Muscle layer of colon (tissue), 2 donors: ENCODE measurements at regions not wholly inside any gene's neighbourhood (a gene's known extent, or its start where the extent isn't known, plus 50 kb on each side); places are given as distances from the start of the nearest gene placed in this dataset.

Experiments used
- H3K27ac ChIP-seq: one replicate; pipeline ENCODE4 v1.7.0; 2013; ENCODE audit warnings: low read depth, mild to moderate bottlenecking, low read length, moderate library complexity
- H3K27me3 ChIP-seq, 2 donors: one replicate each; pipeline ENCODE4 v1.7.0; 2013; ENCODE audit warnings: low read length in 2 of 2, mild to moderate bottlenecking in 2 of 2; ENCODE audit not compliant: insufficient read depth in 2 of 2, control insufficient read depth in 1 of 2
- H3K36me3 ChIP-seq: one replicate; pipeline ENCODE4 v1.7.0; 2013; ENCODE audit warnings: mild to moderate bottlenecking, low read length; ENCODE audit not compliant: insufficient read depth
- H3K4me1 ChIP-seq: one replicate; pipeline ENCODE4 v1.7.0; 2013; ENCODE audit warnings: mild to moderate bottlenecking, low read length; ENCODE audit not compliant: insufficient read depth
- H3K4me3 ChIP-seq, 2 donors: one replicate each; pipeline ENCODE4 v1.7.0; 2013; ENCODE audit warnings: low read length in 2 of 2, low read depth in 1 of 2, mild to moderate bottlenecking in 1 of 2, moderate library complexity in 1 of 2
- H3K9ac ChIP-seq: one replicate; pipeline ENCODE4 v1.7.0; 2013; ENCODE audit warnings: low read length
- H3K9me3 ChIP-seq: one replicate; pipeline ENCODE4 v1.7.0; 2013; ENCODE audit warnings: mild to moderate bottlenecking, low read length
- donor health status: abdominal sarcoma.
- donor health status: Adenocarcinoma of cecum.

DNA sequence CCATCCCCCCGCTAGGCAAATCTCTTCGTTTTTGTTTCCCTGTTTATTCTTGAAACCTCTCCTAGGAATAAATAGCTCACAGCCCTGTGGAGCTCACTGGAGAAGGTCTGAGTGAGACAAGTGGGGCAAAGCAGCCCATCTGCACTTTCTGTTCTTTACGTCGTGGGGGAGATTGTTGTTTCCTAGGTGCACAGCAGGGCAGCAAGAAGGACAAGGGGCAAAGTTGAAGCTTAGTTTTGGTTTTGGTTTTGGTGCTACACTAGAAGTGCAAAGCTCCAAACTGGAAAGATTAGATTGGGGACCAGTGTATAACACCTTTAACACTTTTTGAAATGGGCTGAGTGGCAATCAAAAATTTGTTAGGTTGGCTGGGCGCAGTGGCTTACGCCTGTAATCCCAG is 76.6 kb downstream of the GPR88 start:
- H3K9ac ChIP-seq = no peak overlapping the region
- no peaks in the 10 kb centered on the region for H3K4me1 ChIP-seq
- no peaks in the 10 kb centered on the region for H3K9me3 ChIP-seq
- no peaks in the 10 kb centered on the region for H3K36me3 ChIP-seq
- H3K27me3 ChIP-seq = no peaks in the 10 kb centered on the region
- no peak overlapping the region for H3K27ac ChIP-seq
- H3K4me3 ChIP-seq = no peak overlapping the region

GRCh38 chr1:100615686-100616085 is 77.7 kb downstream of the GPR88 start:
- Histone ChIP-seq H3K27me3 (no peaks in the 10 kb centered on the region), H3K4me3 (no peak overlapping the region), H3K27ac (no peak overlapping the region), H3K9ac (no peak overlapping the region), H3K9me3 (no peaks in the 10 kb centered on the region), H3K4me1 (no peaks in the 10 kb centered on the region), H3K36me3 (no peaks in the 10 kb centered on the region)

GRCh38 chr1:100616121-100616621 is 78.2 kb downstream of the GPR88 start:
- H3K4me3 ChIP-seq = no peak overlapping the region
- H3K9ac ChIP-seq = no peak overlapping the region
- H3K4me1 ChIP-seq = no peaks in the 10 kb centered on the region
- no peak overlapping the region for H3K27ac ChIP-seq
- no peaks in the 10 kb centered on the region for H3K9me3 ChIP-seq
- no peaks in the 10 kb centered on the region for H3K36me3 ChIP-seq
- no peaks in the 10 kb centered on the region for H3K27me3 ChIP-seq

DNA sequence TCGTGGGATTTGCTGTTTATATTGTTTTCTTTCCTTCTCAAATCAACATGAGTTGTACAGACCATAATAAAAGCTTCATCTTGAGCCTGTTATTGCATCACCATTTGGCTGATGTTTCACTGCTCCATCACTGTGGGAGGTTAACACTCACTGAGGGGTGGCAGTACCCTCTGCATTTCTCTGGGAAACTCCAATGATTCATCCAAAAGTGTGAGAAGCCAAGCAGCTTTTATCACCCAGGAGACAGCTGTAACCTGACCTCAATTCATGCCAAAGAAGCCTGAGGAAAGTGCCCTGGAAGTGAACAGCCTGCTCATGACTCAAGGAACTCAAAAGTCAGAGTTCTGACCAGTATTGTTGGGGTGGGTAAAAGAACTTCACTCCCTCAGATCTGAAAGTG is 84.1 kb downstream of the GPR88 start:
- Histone ChIP-seq H3K36me3 (no peaks in the 10 kb centered on the region), H3K27me3 (no peaks in the 10 kb centered on the region), H3K9ac (no peak overlapping the region), H3K4me3 (no peak overlapping the region), H3K9me3 (no peaks in the 10 kb centered on the region), H3K27ac (no peak overlapping the region), H3K4me1 (no peaks in the 10 kb centered on the region)

GRCh38 chr1:100622506-100622905 is 84.6 kb downstream of the GPR88 start:
- no peaks in the 10 kb centered on the region for H3K9me3 ChIP-seq

GRCh38 chr1:100622966-100623762 is 85.2 kb downstream of the GPR88 start:
- H3K27ac ChIP-seq = no peak overlapping the region
- no peaks in the 10 kb centered on the region for H3K36me3 ChIP-seq
- H3K9ac ChIP-seq = no peak overlapping the region
- no peaks in the 10 kb centered on the region for H3K27me3 ChIP-seq
- H3K4me3 ChIP-seq = no peak overlapping the region
- no peaks in the 10 kb centered on the region for H3K9me3 ChIP-seq
- peaks cover 3% of the 10 kb centered on the region for H3K4me1 ChIP-seq

More at GRCh38 chr1:100622506-100622905, 84.6 kb downstream of the GPR88 start:
- no peak overlapping the region for H3K9ac ChIP-seq
- no peaks in the 10 kb centered on the region for H3K4me1 ChIP-seq
- no peak overlapping the region for H3K4me3 ChIP-seq
- H3K27ac ChIP-seq = no peak overlapping the region
- H3K27me3 ChIP-seq = no peaks in the 10 kb centered on the region
- no peaks in the 10 kb centered on the region for H3K36me3 ChIP-seq

- Histone ChIP-seq H3K9me3 (no peaks in the 10 kb centered on the region), H3K27ac (no peak overlapping the region), H3K36me3 (no peaks in the 10 kb centered on the region), H3K4me3 (no peak overlapping the region), H3K4me1 (peaks cover 3% of the 10 kb centered on the region), H3K27me3 (no peaks in the 10 kb centered on the region), H3K9ac (no peak overlapping the region)
These were observed 87.1 kb downstream of the GPR88 start for GRCh38 chr1:100624886-100625610.

GRCh38 chr1:100626397-100626796 is 88.5 kb downstream of the GPR88 start:
- Histone ChIP-seq H3K4me1 (peaks cover 3% of the 10 kb centered on the region), H3K4me3 (no peak overlapping the region), H3K27me3 (no peaks in the 10 kb centered on the region), H3K9ac (no peak overlapping the region), H3K9me3 (no peaks in the 10 kb centered on the region), H3K27ac (no peak overlapping the region), H3K36me3 (no peaks in the 10 kb centered on the region)

GRCh38 chr1:100627054-100627716 is 89.2 kb downstream of the GPR88 start:
- no peak overlapping the region for H3K9ac ChIP-seq
- no peaks in the 10 kb centered on the region for H3K36me3 ChIP-seq
- no peak overlapping the region for H3K27ac ChIP-seq
- H3K9me3 ChIP-seq = no peaks in the 10 kb centered on the region
- peaks cover 3% of the 10 kb centered on the region for H3K4me1 ChIP-seq
- H3K27me3 ChIP-seq = no peaks in the 10 kb centered on the region
- H3K4me3 ChIP-seq = no peak overlapping the region

DNA sequence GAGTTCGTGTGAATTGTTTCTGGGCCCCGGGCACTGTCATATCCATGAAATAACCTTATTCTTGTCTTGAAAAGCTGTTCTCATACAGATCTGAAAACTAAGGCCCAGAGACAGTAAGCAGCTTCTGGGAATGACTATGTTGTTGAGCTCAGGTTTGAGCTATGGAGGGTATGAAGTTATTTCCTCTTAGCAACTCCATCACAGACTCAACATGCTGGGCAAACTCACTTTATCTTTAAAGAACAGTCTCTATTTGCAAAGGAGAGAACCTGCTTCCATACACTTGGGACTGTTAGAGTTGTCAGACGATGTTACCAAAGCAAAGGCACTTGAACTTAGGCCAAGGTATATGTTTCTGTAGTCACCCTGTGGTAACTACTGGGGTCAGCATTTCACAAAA is 90.0 kb downstream of the GPR88 start:
- H3K9me3 ChIP-seq = no peaks in the 10 kb centered on the region
- no peaks in the 10 kb centered on the region for H3K27me3 ChIP-seq
- H3K4me3 ChIP-seq = no peak overlapping the region
- H3K9ac ChIP-seq = no peak overlapping the region
- no peaks in the 10 kb centered on the region for H3K36me3 ChIP-seq
- H3K27ac ChIP-seq = no peak overlapping the region
- H3K4me1 ChIP-seq = peaks cover 3% of the 10 kb centered on the region

GRCh38 chr1:100628631-100629081 is 90.7 kb downstream of the GPR88 start:
- Histone ChIP-seq H3K9me3 (no peaks in the 10 kb centered on the region), H3K4me3 (no peak overlapping the region), H3K27me3 (no peaks in the 10 kb centered on the region), H3K36me3 (no peaks in the 10 kb centered on the region), H3K9ac (no peak overlapping the region), H3K27ac (no peak overlapping the region), H3K4me1 (peaks cover 3% of the 10 kb centered on the region)
